ENCODE measurements at regions not wholly inside any gene's neighbourhood (a gene's known extent, or its start where the extent isn't known, plus 50 kb on each side); places are given as distances from the start of the nearest gene placed in this dataset.

DNA sequence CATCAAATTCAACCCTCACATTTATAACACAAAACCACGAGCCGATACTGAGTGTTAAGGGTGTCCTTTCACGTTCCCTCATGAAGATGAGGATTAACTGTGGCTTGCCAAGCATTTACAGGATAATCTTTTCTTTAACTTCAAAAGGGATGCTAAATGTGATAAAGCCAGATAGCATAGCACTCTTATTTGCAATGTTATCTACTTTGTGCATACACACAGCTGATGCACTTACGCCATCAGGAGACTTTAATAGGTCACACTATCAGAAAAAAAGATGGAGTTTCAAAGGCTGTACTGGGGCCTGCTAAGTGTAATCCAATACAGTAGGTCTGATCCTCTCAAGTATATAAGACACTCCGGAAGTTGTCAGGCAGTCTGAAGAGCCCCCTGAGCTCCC lies 572.7 kb downstream of the PIK3C3 start:
- DNase-seq (ENCODE audit: low read depth) (no peak), FAIRE-seq (no peak)
- Histone ChIP-seq H3K27me3 (ENCODE audit: control insufficient read depth, insufficient read depth, low read length) (no peaks in the 10 kb centered on the region), H3K4me3 (ENCODE audit: low read depth, low read length) (no peak overlapping the region), H3K36me3 (ENCODE audit: control insufficient read depth, insufficient read depth, low read length) (no peaks in the 10 kb centered on the region)
- TF ChIP-seq, protein P1, sequence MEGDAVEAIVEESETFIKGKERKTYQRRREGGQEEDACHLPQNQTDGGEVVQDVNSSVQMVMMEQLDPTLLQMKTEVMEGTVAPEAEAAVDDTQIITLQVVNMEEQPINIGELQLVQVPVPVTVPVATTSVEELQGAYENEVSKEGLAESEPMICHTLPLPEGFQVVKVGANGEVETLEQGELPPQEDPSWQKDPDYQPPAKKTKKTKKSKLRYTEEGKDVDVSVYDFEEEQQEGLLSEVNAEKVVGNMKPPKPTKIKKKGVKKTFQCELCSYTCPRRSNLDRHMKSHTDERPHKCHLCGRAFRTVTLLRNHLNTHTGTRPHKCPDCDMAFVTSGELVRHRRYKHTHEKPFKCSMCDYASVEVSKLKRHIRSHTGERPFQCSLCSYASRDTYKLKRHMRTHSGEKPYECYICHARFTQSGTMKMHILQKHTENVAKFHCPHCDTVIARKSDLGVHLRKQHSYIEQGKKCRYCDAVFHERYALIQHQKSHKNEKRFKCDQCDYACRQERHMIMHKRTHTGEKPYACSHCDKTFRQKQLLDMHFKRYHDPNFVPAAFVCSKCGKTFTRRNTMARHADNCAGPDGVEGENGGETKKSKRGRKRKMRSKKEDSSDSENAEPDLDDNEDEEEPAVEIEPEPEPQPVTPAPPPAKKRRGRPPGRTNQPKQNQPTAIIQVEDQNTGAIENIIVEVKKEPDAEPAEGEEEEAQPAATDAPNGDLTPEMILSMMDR (IDR thresholded peaks at IDR 0.05; ENCODE audit: insufficient read depth, low read length, severe bottlenecking), result no peak

DNA sequence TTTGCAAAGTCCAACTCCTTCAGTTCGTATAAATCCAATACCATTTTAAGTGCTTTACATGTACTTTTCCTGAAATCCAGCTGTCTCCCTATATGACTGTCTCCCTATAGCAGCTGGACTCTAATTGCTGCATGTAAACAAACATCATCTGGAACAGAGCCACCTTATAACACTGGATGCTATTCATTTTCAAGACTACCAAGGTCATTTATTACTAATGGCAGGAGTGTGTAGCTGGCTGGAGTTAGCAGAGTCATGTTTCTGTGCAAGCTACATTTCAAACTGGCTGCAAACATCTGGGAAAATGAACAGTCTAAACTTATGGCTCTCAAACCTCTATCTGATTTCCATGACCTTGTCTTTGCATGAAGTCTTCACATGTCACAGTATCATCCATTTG lies 575.2 kb downstream of the PIK3C3 start:
- FAIRE-seq, result no peak
- no peaks in the 10 kb centered on the region for H3K27me3 ChIP-seq (ENCODE audit: control insufficient read depth, insufficient read depth, low read length)
- H3K36me3 ChIP-seq (ENCODE audit: control insufficient read depth, insufficient read depth, low read length), result no peaks in the 10 kb centered on the region
- DNase-seq (ENCODE audit: low read depth), result no peak
- no peak overlapping the region for H3K4me3 ChIP-seq (ENCODE audit: low read depth, low read length)
- TF ChIP-seq, protein P1 (IDR thresholded peaks at IDR 0.05; ENCODE audit: insufficient read depth, low read length, severe bottlenecking), result no peak

DNA sequence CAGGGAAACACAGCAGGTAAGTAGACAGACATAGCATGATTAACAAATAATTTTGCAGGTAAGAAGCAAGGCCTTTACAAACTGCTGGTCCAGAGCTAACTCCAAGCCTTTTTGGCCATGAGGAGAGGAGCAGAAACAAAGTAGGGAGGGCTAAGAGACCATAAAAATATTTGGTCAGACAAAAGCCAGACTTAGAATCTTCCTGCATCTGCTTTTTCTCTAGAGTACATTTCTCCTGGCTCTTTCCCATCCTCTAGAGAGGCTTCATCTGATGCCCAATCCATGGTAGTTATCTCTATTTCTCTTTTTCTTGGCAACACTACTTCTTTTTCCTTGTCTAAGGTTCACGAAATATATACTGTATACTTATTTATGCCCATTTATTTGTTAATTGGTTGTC lies 577.1 kb downstream of the PIK3C3 start:
- TF ChIP-seq, protein P1 (IDR thresholded peaks at IDR 0.05; ENCODE audit: insufficient read depth, low read length, severe bottlenecking), result no peak
- Histone ChIP-seq H3K4me3 (ENCODE audit: low read depth, low read length) (no peak overlapping the region), H3K36me3 (ENCODE audit: control insufficient read depth, insufficient read depth, low read length) (no peaks in the 10 kb centered on the region), H3K27me3 (ENCODE audit: control insufficient read depth, insufficient read depth, low read length) (no peaks in the 10 kb centered on the region)
- DNase-seq (ENCODE audit: low read depth) (no peak), FAIRE-seq (no peak)

DNA sequence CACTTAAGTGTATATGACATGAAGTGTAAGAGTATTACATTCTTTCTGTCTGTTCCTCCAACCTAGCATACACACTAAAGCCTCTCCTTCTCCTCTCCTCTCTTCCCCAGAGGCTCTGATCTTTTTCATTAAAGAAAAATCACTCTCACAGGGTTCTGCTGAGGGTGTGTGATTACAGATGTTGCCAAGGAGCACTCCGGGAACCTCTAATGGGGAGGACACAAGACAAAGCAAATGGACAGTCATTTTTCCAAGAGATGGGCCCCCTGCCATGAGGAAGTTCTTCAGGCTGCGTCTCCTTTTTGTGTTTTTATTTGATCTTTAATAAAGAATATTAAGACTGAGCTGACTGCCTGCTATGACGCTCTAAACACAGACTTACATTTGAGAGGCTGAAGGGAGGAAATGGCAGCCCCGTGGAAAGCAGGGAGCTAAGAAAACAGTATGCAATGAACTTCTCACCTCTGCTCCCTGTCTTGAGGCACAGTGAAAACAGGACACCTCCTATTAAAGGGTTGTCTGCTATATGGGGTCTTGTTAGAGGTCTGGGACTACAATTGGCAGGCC lies 578.1 kb downstream of the PIK3C3 start:
- no peak for FAIRE-seq
- Histone ChIP-seq H3K36me3 (ENCODE audit: control insufficient read depth, insufficient read depth, low read length) (no peaks in the 10 kb centered on the region), H3K4me3 (ENCODE audit: low read depth, low read length) (no peak overlapping the region), H3K27me3 (ENCODE audit: control insufficient read depth, insufficient read depth, low read length) (no peaks in the 10 kb centered on the region)
- TF ChIP-seq, protein P1 (IDR thresholded peaks at IDR 0.05; ENCODE audit: insufficient read depth, low read length, severe bottlenecking), result no peak
- DNase-seq (ENCODE audit: low read depth), result no peak

DNA sequence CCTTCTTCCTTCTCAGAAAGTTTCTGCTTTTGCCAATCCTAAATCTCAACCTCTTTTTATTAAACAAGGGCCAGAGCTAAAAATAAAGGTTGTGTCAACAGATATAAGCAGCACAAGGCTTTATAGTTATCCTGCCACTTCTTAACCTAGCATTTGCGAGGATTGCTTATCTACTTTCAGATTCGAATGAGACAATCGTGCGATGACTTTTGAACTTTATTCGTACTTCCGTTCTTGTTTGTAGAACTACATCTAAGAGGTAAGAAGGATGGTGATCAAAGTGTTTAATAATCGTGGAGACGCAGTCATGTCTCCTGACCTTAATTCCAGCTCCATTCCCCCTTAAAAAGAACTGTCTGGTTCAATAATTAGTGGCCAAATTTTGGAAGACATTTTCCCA lies 578.6 kb downstream of the PIK3C3 start:
- no peak overlapping the region for H3K4me3 ChIP-seq (ENCODE audit: low read depth, low read length)
- no peaks in the 10 kb centered on the region for H3K36me3 ChIP-seq (ENCODE audit: control insufficient read depth, insufficient read depth, low read length)
- TF ChIP-seq, protein P1 (IDR thresholded peaks at IDR 0.05; ENCODE audit: insufficient read depth, low read length, severe bottlenecking), result no peak
- FAIRE-seq (no peak), DNase-seq (ENCODE audit: low read depth) (no peak)
- H3K27me3 ChIP-seq (ENCODE audit: control insufficient read depth, insufficient read depth, low read length), result no peaks in the 10 kb centered on the region

DNA sequence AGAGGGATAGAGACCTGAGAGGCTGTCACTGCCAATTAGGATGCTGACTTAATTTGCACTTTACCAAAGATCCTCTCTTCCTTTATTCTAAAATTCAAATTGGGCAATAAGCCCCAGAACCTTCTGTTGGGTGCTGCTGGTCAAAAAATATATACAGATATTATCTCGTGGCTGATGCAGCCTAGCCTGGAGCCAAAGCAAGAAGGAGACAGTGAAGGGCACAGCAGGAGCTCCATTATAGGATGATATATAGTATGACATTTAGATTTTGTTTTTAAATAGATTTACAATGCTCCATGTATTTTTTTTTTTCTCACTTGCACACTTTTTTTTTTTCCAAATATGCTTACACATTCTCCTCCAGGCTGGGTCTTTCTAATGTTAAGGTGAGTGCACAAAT lies 579.3 kb downstream of the PIK3C3 start:
- Histone ChIP-seq H3K4me3 (ENCODE audit: low read depth, low read length) (no peak overlapping the region), H3K27me3 (ENCODE audit: control insufficient read depth, insufficient read depth, low read length) (no peaks in the 10 kb centered on the region), H3K36me3 (ENCODE audit: control insufficient read depth, insufficient read depth, low read length) (no peaks in the 10 kb centered on the region)
- DNase-seq (ENCODE audit: low read depth) (no peak), FAIRE-seq (no peak)
- TF ChIP-seq, protein P1 (IDR thresholded peaks at IDR 0.05; ENCODE audit: insufficient read depth, low read length, severe bottlenecking), result no peak

Data from bronchial epithelial cell (primary cell).